GM12878 (cell line): ENCODE measurements at regions not wholly inside any gene's neighbourhood (a gene's known extent, or its start where the extent isn't known, plus 50 kb on each side); places are given as distances from the start of the nearest gene placed in this dataset.

Experiments used
- ATAC-seq: fragments of 200-7000 bp; cut with Tn5 transposase; 3 replicates; pipeline ENCODE4 v1.9.1; 2020; ENCODE audit warnings: mild to moderate bottlenecking, moderate library complexity
- BruUV-seq: library from RNA; stranded (reverse); fragments of 400-500 nt; replicated peaks from 2 replicates; lab custom pipeline; 2021; lab: Mats Ljungman, UMichigan
- CTCF ChIA-PET: fragments of 300-600 bp; sonication (Branson Sonifier 250); formaldehyde crosslinking; extraction: SDS; loops from one replicate; lab custom pipeline; 2021; ENCODE audit warnings: inconsistent platforms; lab: Yijun Ruan, JAX
- POLR2A ChIA-PET: fragments of 350-600 bp; formaldehyde crosslinking; extraction: SDS; loops from one replicate; lab custom pipeline; 2021; ENCODE audit warnings: inconsistent platforms; lab: Charles Lee
- RAD21 ChIA-PET: fragments of 300-600 bp; sonication (Branson Sonifier 250); formaldehyde crosslinking; loops from one replicate; lab custom pipeline; 2023; ENCODE audit warnings: antibody characterized with exemption; ENCODE audit not compliant: unreplicated experiment; lab: Charles Lee
- SMC1A ChIA-PET: fragments of 300-600 bp; sonication (Branson Sonifier 250); formaldehyde crosslinking; loops from one replicate; lab custom pipeline; 2023; ENCODE audit not compliant: unreplicated experiment, uncharacterized antibody; lab: Charles Lee
- DNase-seq: peaks from one replicate; pipeline ENCODE4 v3.0.0-alpha.2; 2011; ENCODE audit warnings: low read depth, low spot score
- FAIRE-seq: peaks from 3 replicates; lab custom pipeline; 2011; peaks lifted over from hg19 to GRCh38; lab: Jason Lieb, UNC
- H2AFZ ChIP-seq: 2 replicates; pipeline ENCODE4 v1.6.0; 2011; ENCODE audit warnings: low read depth, low read length, control low read depth; ENCODE audit not compliant: control insufficient read depth
- H3K27ac ChIP-seq: 2 replicates; pipeline ENCODE4 v1.5.1; 2011; ENCODE audit warnings: control low read depth; ENCODE audit not compliant: control insufficient read depth, insufficient read depth
- H3K27me3 ChIP-seq, 2 experiments: replicated peaks in 1 of 2; 2 replicates each; pipeline versions ENCODE4 v1.6.0 to v1.6.1; 2011; ENCODE audit warnings: low read length in 1 of 2; ENCODE audit not compliant: control insufficient read depth in 2 of 2, insufficient read depth in 2 of 2
- H3K36me3 ChIP-seq, 2 experiments: 2 replicates each; pipeline ENCODE4 v1.5.1; 2011; ENCODE audit warnings: low read length in 1 of 2; ENCODE audit not compliant: control insufficient read depth in 2 of 2, insufficient read depth in 2 of 2
- H3K4me1 ChIP-seq: 2 replicates; pipeline ENCODE4 v1.6.1; 2011; ENCODE audit warnings: mild to moderate bottlenecking, low read length, moderate library complexity, mixed read lengths; ENCODE audit not compliant: control insufficient read depth, insufficient read depth
- H3K4me2 ChIP-seq: 2 replicates; pipeline ENCODE4 v1.6.0; 2011; ENCODE audit warnings: control low read depth; ENCODE audit not compliant: control insufficient read depth, insufficient read depth
- H3K4me3 ChIP-seq: fragments of 200-600 bp; sonication (generic); 2 replicates; pipeline ENCODE4 v1.5.1; 2016
- H3K79me2 ChIP-seq: 2 replicates; pipeline ENCODE4 v1.6.0; 2011; ENCODE audit warnings: low read length; ENCODE audit not compliant: control insufficient read depth, insufficient read depth
- H3K9ac ChIP-seq: 2 replicates; pipeline ENCODE4 v1.8.0; 2011; ENCODE audit warnings: low read length, control low read depth, mixed read lengths; ENCODE audit not compliant: control insufficient read depth, insufficient read depth
- H3K9me3 ChIP-seq: replicated peaks from 3 replicates; pipeline ENCODE4 v1.5.1; 2011; ENCODE audit warnings: mild to moderate bottlenecking, low read length; ENCODE audit not compliant: control insufficient read depth, insufficient read depth
- H4K20me1 ChIP-seq: 2 replicates; pipeline ENCODE4 v1.6.0; 2011; ENCODE audit not compliant: control insufficient read depth, insufficient read depth
- E2F8 ChIP-seq: fragments of 450-650 bp; IDR thresholded peaks from 2 replicates; pipeline ENCODE4 v1.6.1; 2018; ENCODE audit warnings: mild to moderate bottlenecking, low read depth, moderate library complexity; ENCODE audit not compliant: partially characterized antibody
- JUNB ChIP-seq: IDR thresholded peaks from 2 replicates; pipeline ENCODE4 v1.6.1; 2016; ENCODE audit warnings: antibody characterized with exemption, mild to moderate bottlenecking
- NFYA ChIP-seq: IDR thresholded peaks from 2 replicates; pipeline ENCODE4 v1.6.1; 2011; ENCODE audit warnings: low read depth, mild to moderate bottlenecking, low read length, improper control_type of control experiment, borderline replicate concordance
- RELA ChIP-seq: fragments of 450-650 bp; IDR thresholded peaks from 2 replicates; pipeline ENCODE4 v1.8.0; 2014; ENCODE audit warnings: borderline replicate concordance; ENCODE audit not compliant: partially characterized antibody
- SREBF2 ChIP-seq: IDR thresholded peaks from 2 replicates; pipeline ENCODE4 v1.6.1; 2012; ENCODE audit warnings: mild to moderate bottlenecking, low read length
- ZBTB4 ChIP-seq: fragments of 450-650 bp; formaldehyde crosslinking; IDR thresholded peaks from 2 replicates; pipeline ENCODE4 v1.4.0; 2022; ENCODE audit warnings: mild to moderate bottlenecking, moderate library complexity
- WGBS: methylation state at CpG from one replicate; pipeline ENCODE4 v1.1.6; 2016; ENCODE audit warnings: low lambda C conversion rate; ENCODE audit not compliant: insufficient replicate concordance, insufficient coverage; ENCODE audit errors: missing lambda C conversion rate; 5-methylcytosine and 5-hydroxymethylcytosine counted together
- in situ Hi-C: fragments of 300-500 bp; cut with MboI; formaldehyde crosslinking; loops from 9 replicates; pipeline ENCODE4 v1.14.3; 2018; ENCODE audit warnings: mixed read lengths
- intact Hi-C: fragments of 100-400 bp; cut with micrococcal nuclease; formaldehyde crosslinking; loops from one replicate; pipeline ENCODE4 v1.14.2; 2022; ENCODE audit not compliant: unreplicated experiment

- no peaks in the 10 kb centered on the region for H3K79me2 ChIP-seq
- H3K4me1 ChIP-seq = no peaks in the 10 kb centered on the region
- H3K27ac ChIP-seq = no peak overlapping the region
- ChIA-PET RAD21 (no interaction called here), SMC1A (no interaction called here), POLR2A (no interaction called here), CTCF (no interaction called here)
- no peaks in the 10 kb centered on the region for H3K9me3 ChIP-seq
- H3K9ac ChIP-seq = no peak overlapping the region
- no peaks in the 10 kb centered on the region for H3K27me3 ChIP-seq
- H4K20me1 ChIP-seq = no peaks in the 10 kb centered on the region
- in situ Hi-C loops = no loop called here
- no peaks in the 10 kb centered on the region for H3K36me3 ChIP-seq
- no peak overlapping the region for H3K4me2 ChIP-seq
- no peak overlapping the region for H2AFZ ChIP-seq
- no peak for FAIRE-seq
- WGBS = 0% methylated on average over 2 of the region's 2 CpGs
- TF ChIP-seq E2F8 (no peak), NFYA (no peak), SREBF2 (no peak), JUNB (no peak), ZBTB4 (CRISPR knock-in tag) (no peak), RELA (no peak)
- intact Hi-C loops = no loop called here
- no peak overlapping the region for H3K4me3 ChIP-seq
- no TSS peak for BruUV-seq
- ATAC-seq = no peak
- DNase-seq = no peak
Measured at GRCh38 chr2:21369787-21370186, 246.0 kb downstream of the TDRD15 start.
